HepG2 (cell line): ENCODE measurements at regions not wholly inside any gene's neighbourhood (a gene's known extent, or its start where the extent isn't known, plus 50 kb on each side); places are given as distances from the start of the nearest gene placed in this dataset.

Experiments used
- CTCF ChIP-seq: sonication (generic); formaldehyde crosslinking; IDR thresholded peaks from 2 replicates; pipeline ENCODE4 v1.5.0; 2020; ENCODE audit warnings: mild to moderate bottlenecking, missing genetic modification reagents, moderate library complexity
- DNMT3B ChIP-seq: conservative IDR thresholded peaks from 2 replicates; pipeline ENCODE4 v1.6.1; 2016; ENCODE audit warnings: missing biosample characterization, control low read depth
- E2F1 ChIP-seq: sonication (generic); formaldehyde crosslinking; IDR thresholded peaks from 2 replicates; pipeline ENCODE4 v1.5.0; 2020; ENCODE audit warnings: missing genetic modification reagents
- EEA1 ChIP-seq: sonication (generic); formaldehyde crosslinking; IDR thresholded peaks from 2 replicates; pipeline ENCODE4 v1.5.1; 2020; ENCODE audit warnings: mild to moderate bottlenecking, missing genetic modification reagents, borderline replicate concordance
- ELF1 ChIP-seq: sonication (generic); formaldehyde crosslinking; IDR thresholded peaks from 2 replicates; pipeline ENCODE4 v1.4.0; 2020; ENCODE audit warnings: missing genetic modification reagents
- EP300 ChIP-seq, 3 experiments: sonication (generic) in 1 of 3; formaldehyde crosslinking in 1 of 3; IDR thresholded peaks; 2 replicates each; pipeline versions ENCODE4 v1.5.1 to v1.6.1; 2011 to 2020; ENCODE audit warnings: low read depth in 2 of 3, low read length in 2 of 3, borderline replicate concordance in 1 of 3, improper control_type of control experiment in 1 of 3, mild to moderate bottlenecking in 1 of 3, missing genetic modification reagents in 1 of 3, moderate library complexity in 1 of 3
- ERF ChIP-seq: IDR thresholded peaks from 2 replicates; pipeline ENCODE4 v1.6.1; 2018; ENCODE audit warnings: missing biosample characterization, missing genetic modification reagents
- KDM1A ChIP-seq: IDR thresholded peaks from 2 replicates; pipeline ENCODE4 v1.6.1; 2016; ENCODE audit warnings: missing compliant biosample characterization
- NR2F6 ChIP-seq, 2 experiments: IDR thresholded peaks; 2 replicates each; pipeline ENCODE4 v1.6.1; 2016; ENCODE audit warnings: antibody characterized with exemption in 1 of 2, mild to moderate bottlenecking in 1 of 2
- SRSF1 ChIP-seq: fragments of 200-400 bp; formaldehyde crosslinking; optimal IDR thresholded peaks from 2 replicates; pipeline ENCODE3; 2017; ENCODE audit warnings: mild to moderate bottlenecking, low read depth, low read length, moderate library complexity
- TBP ChIP-seq: sonication (generic); formaldehyde crosslinking; IDR thresholded peaks from 2 replicates; pipeline ENCODE4 v1.5.0; 2020; ENCODE audit warnings: missing genetic modification reagents
- ZFP36 ChIP-seq: fragments of 150-350 bp; IDR thresholded peaks from 2 replicates; pipeline ENCODE4 v1.6.1; 2018; ENCODE audit warnings: borderline replicate concordance, low read length, low read depth; ENCODE audit not compliant: partially characterized antibody
- ZNF232 ChIP-seq: sonication (generic); formaldehyde crosslinking; IDR thresholded peaks from 2 replicates; pipeline ENCODE4 v1.4.0; 2020; ENCODE audit warnings: missing genetic modification reagents, borderline replicate concordance
- ZNF609 ChIP-seq: sonication (generic); formaldehyde crosslinking; IDR thresholded peaks from 2 replicates; pipeline ENCODE4 v1.4.0; 2020; ENCODE audit warnings: mild to moderate bottlenecking, missing genetic modification reagents, borderline replicate concordance

- TF ChIP-seq ZNF232: no peak
- no peak for TF ChIP-seq TBP (CRISPR knock-in tag)
- no peak for TF ChIP-seq ELF1
- TF ChIP-seq SRSF1: no peak
- no peak for TF ChIP-seq EEA1 (CRISPR knock-in tag)
- no peak for TF ChIP-seq ZFP36
- TF ChIP-seq CTCF (CRISPR knock-in tag): no peak
- TF ChIP-seq ZNF609 (CRISPR knock-in tag): no peak
- TF ChIP-seq NR2F6 (IDR thresholded peaks at IDR 0.05): no peak
- TF ChIP-seq NR2F6 (CRISPR knock-in tag; IDR thresholded peaks at IDR 0.05): no peak
- TF ChIP-seq DNMT3B (CRISPR knock-in tag): no peak
- TF ChIP-seq KDM1A (CRISPR knock-in tag): no peak
- TF ChIP-seq ERF: no peak
- no peak for TF ChIP-seq E2F1 (CRISPR knock-in tag)
- no peak for TF ChIP-seq EP300 (IDR thresholded peaks at IDR 0.05; ENCODE audit: low read depth in 2 of 2, low read length in 2 of 2)
- TF ChIP-seq EP300 (CRISPR knock-in tag; IDR thresholded peaks at IDR 0.05; ENCODE audit: borderline replicate concordance): no peak
Observed at GRCh38 chrX:42900947-42901346, 123.0 kb upstream of the PPP1R2C start.
